Psoas muscle (tissue), 7 donors: ENCODE measurements at regions not wholly inside any gene's neighbourhood (a gene's known extent, or its start where the extent isn't known, plus 50 kb on each side); places are given as distances from the start of the nearest gene placed in this dataset.

Source experiments
- ATAC-seq, 4 donors: fragments of 200-7000 bp; cut with Tn5 transposase; one replicate each; pipeline ENCODE4 v1.9.1; 2020; ENCODE audit warnings: moderate library complexity in 3 of 4, mild to moderate bottlenecking in 2 of 4
- DNase-seq, 2 donors: peaks; one replicate each; pipeline ENCODE4 v3.0.0-alpha.2; 2020
- H3K27ac ChIP-seq: fragments of 200-600 bp; one replicate; pipeline ENCODE4 v1.8.0; 2022
- H3K27me3 ChIP-seq, 3 donors: fragments of 200-600 bp in 1 of 3; one replicate each; pipeline versions ENCODE4 v1.6.1 to v1.8.0; 2013 to 2022; ENCODE audit warnings: low read length in 2 of 3, mild to moderate bottlenecking in 2 of 3, moderate library complexity in 1 of 3; ENCODE audit not compliant: insufficient read depth in 3 of 3
- H3K36me3 ChIP-seq, 2 donors: fragments of 200-600 bp in 1 of 2; one replicate each; pipeline versions ENCODE4 v1.6.1 to v1.8.0; 2013 to 2022; ENCODE audit warnings: low read depth in 1 of 2, mild to moderate bottlenecking in 1 of 2, moderate library complexity in 1 of 2; ENCODE audit not compliant: insufficient read depth in 1 of 2
- H3K4me1 ChIP-seq: fragments of 200-600 bp; one replicate; pipeline ENCODE4 v1.8.0; 2022
- H3K4me3 ChIP-seq: fragments of 200-600 bp; one replicate; pipeline ENCODE4 v1.8.0; 2022; ENCODE audit warnings: mild to moderate bottlenecking
- H3K9me3 ChIP-seq: fragments of 200-600 bp; one replicate; pipeline ENCODE4 v1.8.0; 2022
- CTCF ChIP-seq: fragments of 200-600 bp; IDR thresholded peaks from one replicate; pipeline ENCODE4 v1.8.0; 2022; ENCODE audit warnings: antibody characterized with exemption
- WGBS, 3 donors: extraction: QIAGEN DNeasy Blood & Tissue Kit; methylation state at CpG; one replicate each; pipeline versions ENCODE4 v1.1.6 to v1.1.7; 2013; 5-methylcytosine and 5-hydroxymethylcytosine counted together
- intact Hi-C, 2 donors: fragments of 100-400 bp; cut with DNase I; formaldehyde crosslinking; loops; one replicate each; pipeline versions ENCODE4 v1.11.0 to v1.14.2; 2022
- donor health status: healthy with polysubstance abuse.
- donor health status: DM: no; HTN: no; CAD: no; lungs with moderate emphysema.
- donor health status: Bipolar disorder and iron deficiency.
- donor health status: healthy.
- donor health status: DM: yes; HTN: yes; CAD: no.
- donor health status: DM: no; HTN: no; CAD: no.
- donor health status: DM: yes; HTN: yes; CAD: no.

- H3K27me3 ChIP-seq: peaks cover 0 to 2% (median 0%) of the 10 kb centered on the region in 3 donors
- no peak overlapping the region for H3K27ac ChIP-seq
- TF ChIP-seq CTCF: no peak
- H3K36me3 ChIP-seq: no peaks in the 10 kb centered on the region
- peaks cover 3% of the 10 kb centered on the region for H3K4me1 ChIP-seq
- WGBS, 3 donors: 70 to 79% (median 72%) methylated on average over 4 of the region's 4 CpGs
- DNase-seq (no peak), ATAC-seq (no peak)
- H3K9me3 ChIP-seq: no peaks in the 10 kb centered on the region
- intact Hi-C loops: no loop called here
- H3K4me3 ChIP-seq: no peak overlapping the region
Measured at GRCh38 chr5:37975531-37975930, 135.7 kb upstream of the GDNF start.

GRCh38 chr5:37971483-37972024 lies 131.7 kb upstream of the GDNF start:
- Histone ChIP-seq H3K4me3 (no peak overlapping the region), H3K27ac (no peak overlapping the region), H3K27me3 (peaks cover 0 to 2% (median 0%) of the 10 kb centered on the region in 3 donors), H3K36me3 (no peaks in the 10 kb centered on the region), H3K4me1 (peaks cover 12% of the 10 kb centered on the region), H3K9me3 (no peaks in the 10 kb centered on the region)
- TF ChIP-seq CTCF: no peak
- no peak for ATAC-seq
- WGBS, 3 donors: 69 to 90% (median 81%) methylated on average over 1 of the region's 1 CpG
- intact Hi-C loops: no loop called here
- no peak for DNase-seq

GRCh38 chr5:37966871-37967270 lies 127.0 kb upstream of the GDNF start:
- WGBS, 3 donors: 8 to 16% (median 14%) methylated on average over 1 of the region's 1 CpG
- intact Hi-C loops: no loop called here
- H3K4me1 ChIP-seq: peaks cover 13% of the 10 kb centered on the region
- H3K4me3 ChIP-seq: no peak overlapping the region
- peaks cover 0 to 2% (median 0%) of the 10 kb centered on the region in 3 donors for H3K27me3 ChIP-seq
- no peak overlapping the region for H3K27ac ChIP-seq
- TF ChIP-seq CTCF: no peak
- ATAC-seq (no peak), DNase-seq (no peak)
- no peaks in the 10 kb centered on the region for H3K36me3 ChIP-seq
- no peaks in the 10 kb centered on the region for H3K9me3 ChIP-seq

GRCh38 chr5:37966291-37966690 lies 126.5 kb upstream of the GDNF start:
- intact Hi-C loops: no loop called here
- H3K27me3 ChIP-seq: peaks cover 0 to 2% (median 0%) of the 10 kb centered on the region in 3 donors
- ATAC-seq: no peak
- no peak for DNase-seq
- no peak for TF ChIP-seq CTCF
- no peaks in the 10 kb centered on the region for H3K36me3 ChIP-seq
- no peaks in the 10 kb centered on the region for H3K9me3 ChIP-seq
- no peak overlapping the region for H3K4me3 ChIP-seq
- peaks cover 10% of the 10 kb centered on the region for H3K4me1 ChIP-seq
- no peak overlapping the region for H3K27ac ChIP-seq
- WGBS, 3 donors: 39 to 48% (median 42%) methylated on average over 2 of the region's 2 CpGs

GRCh38 chr5:37962389-37962788 lies 122.5 kb upstream of the GDNF start:
- peaks cover 9% of the 10 kb centered on the region for H3K4me1 ChIP-seq
- no peak overlapping the region for H3K4me3 ChIP-seq
- WGBS, 3 donors: 28 to 80% (median 39%) methylated on average over 1 of the region's 1 CpG
- TF ChIP-seq CTCF: no peak
- no peak overlapping the region for H3K27ac ChIP-seq
- peaks cover 0 to 2% (median 0%) of the 10 kb centered on the region in 3 donors for H3K27me3 ChIP-seq
- H3K36me3 ChIP-seq: no peaks in the 10 kb centered on the region
- H3K9me3 ChIP-seq: peaks cover 16% of the 10 kb centered on the region
- intact Hi-C loops: no loop called here
- ATAC-seq (peak in 1 of 4 donors; percentile 33), DNase-seq (no peak)
